ENCODE measurements at regions not wholly inside any gene's neighbourhood (a gene's known extent, or its start where the extent isn't known, plus 50 kb on each side); places are given as distances from the start of the nearest gene placed in this dataset.

- TF ChIP-seq CTCF (IDR thresholded peaks at IDR 0.05; ENCODE audit: low read length) (no peak), EZH2 (IDR thresholded peaks at IDR 0.05; ENCODE audit: borderline replicate concordance, low read length) (no peak)
Observed at GRCh38 chr12:24407884-24408283, 458.4 kb upstream of the SOX5 start.
